Cardiac muscle cell (in vitro differentiated cells and primary cell): ENCODE measurements at regions not wholly inside any gene's neighbourhood (a gene's known extent, or its start where the extent isn't known, plus 50 kb on each side); places are given as distances from the start of the nearest gene placed in this dataset.

Experiments used
- DNase-seq, 2 donors: peaks; one replicate each; pipeline versions ENCODE4 v3.0.0 to v3.0.0-alpha.2; 2010 to 2017; ENCODE audit warnings: low read depth in 1 of 2, low spot score in 1 of 2
- H3K27ac ChIP-seq: fragments of 200-600 bp; sonication (generic); 2 replicates; pipeline ENCODE4 v1.5.1; 2016
- H3K27me3 ChIP-seq: fragments of 200-600 bp; sonication (generic); 2 replicates; pipeline ENCODE4 v1.6.0; 2016; ENCODE audit warnings: control low read depth
- H3K36me3 ChIP-seq: fragments of 200-600 bp; sonication (generic); 2 replicates; pipeline ENCODE4 v1.5.1; 2016; ENCODE audit warnings: control low read depth
- H3K4me1 ChIP-seq: fragments of 200-600 bp; sonication (generic); 2 replicates; pipeline ENCODE4 v1.8.1; 2017; ENCODE audit warnings: low read depth, mild to moderate bottlenecking, mixed run types
- H3K4me3 ChIP-seq: fragments of 200-600 bp; sonication (generic); 2 replicates; pipeline ENCODE4 v1.5.1; 2016; ENCODE audit warnings: mild to moderate bottlenecking
- H3K9me3 ChIP-seq: fragments of 200-600 bp; sonication (generic); 2 replicates; pipeline ENCODE4 v1.5.1; 2017; ENCODE audit warnings: low read depth, mild to moderate bottlenecking, control low read depth
- TF ChIP-seq, protein P1 (sequence below): IDR thresholded peaks from 2 replicates; pipeline ENCODE4 v1.5.1; 2012; ENCODE audit warnings: low read depth, mild to moderate bottlenecking, low read length

DNA sequence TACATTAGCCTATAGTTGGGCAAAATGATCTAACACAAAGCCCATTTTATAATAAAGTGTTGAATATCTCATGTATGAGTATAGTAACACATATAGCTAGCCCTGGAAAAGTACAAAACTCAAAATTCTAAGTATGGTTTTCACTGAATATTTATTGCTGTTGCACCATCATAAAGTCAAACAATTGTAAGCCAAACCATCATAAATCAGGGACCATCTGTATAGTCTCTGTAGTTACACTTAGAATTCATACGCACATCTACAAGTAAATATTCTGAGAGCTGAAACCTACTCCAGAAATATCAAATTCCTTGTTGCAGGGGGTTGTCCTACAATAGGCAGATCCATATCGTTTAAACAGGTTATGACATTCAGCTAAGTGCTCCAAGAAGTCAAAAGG is 817.3 kb downstream of the BCKDHB start:
- H3K27me3 ChIP-seq = no peaks in the 10 kb centered on the region
- no peak for DNase-seq
- no peaks in the 10 kb centered on the region for H3K36me3 ChIP-seq
- TF ChIP-seq, protein P1, sequence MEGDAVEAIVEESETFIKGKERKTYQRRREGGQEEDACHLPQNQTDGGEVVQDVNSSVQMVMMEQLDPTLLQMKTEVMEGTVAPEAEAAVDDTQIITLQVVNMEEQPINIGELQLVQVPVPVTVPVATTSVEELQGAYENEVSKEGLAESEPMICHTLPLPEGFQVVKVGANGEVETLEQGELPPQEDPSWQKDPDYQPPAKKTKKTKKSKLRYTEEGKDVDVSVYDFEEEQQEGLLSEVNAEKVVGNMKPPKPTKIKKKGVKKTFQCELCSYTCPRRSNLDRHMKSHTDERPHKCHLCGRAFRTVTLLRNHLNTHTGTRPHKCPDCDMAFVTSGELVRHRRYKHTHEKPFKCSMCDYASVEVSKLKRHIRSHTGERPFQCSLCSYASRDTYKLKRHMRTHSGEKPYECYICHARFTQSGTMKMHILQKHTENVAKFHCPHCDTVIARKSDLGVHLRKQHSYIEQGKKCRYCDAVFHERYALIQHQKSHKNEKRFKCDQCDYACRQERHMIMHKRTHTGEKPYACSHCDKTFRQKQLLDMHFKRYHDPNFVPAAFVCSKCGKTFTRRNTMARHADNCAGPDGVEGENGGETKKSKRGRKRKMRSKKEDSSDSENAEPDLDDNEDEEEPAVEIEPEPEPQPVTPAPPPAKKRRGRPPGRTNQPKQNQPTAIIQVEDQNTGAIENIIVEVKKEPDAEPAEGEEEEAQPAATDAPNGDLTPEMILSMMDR = no peak
- H3K27ac ChIP-seq = no peak overlapping the region
- no peak overlapping the region for H3K4me3 ChIP-seq
- H3K4me1 ChIP-seq = no peaks in the 10 kb centered on the region
- H3K9me3 ChIP-seq = no peaks in the 10 kb centered on the region

DNA sequence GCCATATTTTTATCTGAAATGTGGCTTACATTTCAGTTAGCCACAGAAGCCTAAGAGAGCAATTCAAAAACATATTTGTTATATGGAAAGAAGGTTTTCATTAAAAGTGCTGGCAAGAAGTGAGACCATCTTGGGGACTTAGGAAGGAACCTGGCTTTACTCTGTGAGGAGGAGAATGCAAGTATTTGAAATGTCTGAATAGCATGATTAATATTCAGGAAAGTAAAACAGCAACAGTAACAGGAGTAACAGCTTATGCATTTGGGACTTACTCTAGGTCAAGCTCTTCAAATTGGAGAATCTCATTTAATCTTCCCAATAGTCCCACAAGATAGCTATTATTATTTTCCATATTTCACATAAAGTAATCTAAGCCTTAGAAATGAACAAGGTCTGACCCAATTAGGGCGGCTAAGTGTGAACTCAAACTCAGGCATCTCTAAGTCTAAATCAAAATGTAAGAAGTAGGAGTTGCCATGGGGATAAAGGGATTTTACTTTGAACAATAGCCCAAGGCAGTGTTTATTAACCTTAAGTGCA is 816.5 kb downstream of the BCKDHB start:
- Histone ChIP-seq H3K36me3 (no peaks in the 10 kb centered on the region), H3K9me3 (no peaks in the 10 kb centered on the region), H3K27ac (no peak overlapping the region), H3K27me3 (no peaks in the 10 kb centered on the region), H3K4me1 (no peaks in the 10 kb centered on the region), H3K4me3 (no peak overlapping the region)
- TF ChIP-seq, protein P1 = no peak
- DNase-seq = no peak

DNA sequence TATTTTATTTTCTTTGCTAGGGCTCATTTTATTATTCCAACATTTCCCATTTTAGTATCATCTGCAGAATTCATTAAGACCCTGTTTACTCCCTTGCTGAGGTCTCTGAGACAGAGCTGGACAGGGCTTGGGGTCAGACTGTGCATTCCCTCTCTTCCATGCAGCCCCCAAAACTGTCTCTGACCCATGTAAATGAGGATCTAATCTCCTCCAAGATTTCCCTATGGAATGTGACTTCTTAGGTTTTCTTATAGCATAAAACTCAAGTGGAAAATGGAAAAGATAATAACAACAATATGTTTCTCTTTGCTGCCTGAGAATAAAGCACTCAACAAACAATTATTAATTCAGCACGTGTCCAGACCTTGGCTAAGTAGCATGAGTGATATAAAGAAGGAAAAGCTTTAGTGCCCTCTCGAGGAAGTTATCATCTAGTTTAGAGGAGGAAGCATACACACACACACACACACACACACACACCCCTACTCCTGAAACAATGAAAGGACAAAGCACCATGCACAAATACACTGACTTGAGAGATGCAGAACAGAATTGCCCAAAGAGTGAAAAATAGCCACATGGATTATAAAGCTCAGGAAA is 815.5 kb downstream of the BCKDHB start:
- Histone ChIP-seq H3K36me3 (no peaks in the 10 kb centered on the region), H3K4me1 (no peaks in the 10 kb centered on the region), H3K27me3 (no peaks in the 10 kb centered on the region), H3K27ac (no peak overlapping the region), H3K4me3 (no peak overlapping the region), H3K9me3 (no peaks in the 10 kb centered on the region)
- TF ChIP-seq, protein P1 = no peak
- peak in 1 of 2 donors; percentile 4 for DNase-seq

DNA sequence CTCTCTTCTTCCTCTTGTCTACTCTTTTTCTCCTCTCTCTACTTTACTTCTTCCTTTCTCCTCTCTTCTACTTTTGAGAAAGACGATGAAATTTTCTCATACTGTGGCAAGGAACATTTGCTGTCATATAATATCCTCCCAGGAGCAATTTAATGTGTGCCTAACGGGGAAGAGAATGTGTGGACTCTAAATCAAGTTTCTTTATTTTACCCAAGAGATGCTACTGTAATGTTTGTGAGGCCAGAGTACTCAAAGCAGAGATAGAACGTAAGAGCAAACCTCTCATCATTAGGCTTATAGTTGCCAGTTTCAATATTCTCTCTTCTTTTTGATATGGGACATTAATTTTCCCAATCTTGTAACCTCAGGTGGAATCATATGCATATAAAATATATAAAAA is 801.4 kb downstream of the BCKDHB start:
- H3K4me3 ChIP-seq = no peak overlapping the region
- H3K9me3 ChIP-seq = no peaks in the 10 kb centered on the region
- H3K4me1 ChIP-seq = no peaks in the 10 kb centered on the region
- no peaks in the 10 kb centered on the region for H3K36me3 ChIP-seq
- DNase-seq = no peak
- no peak overlapping the region for H3K27ac ChIP-seq
- TF ChIP-seq, protein P1 = no peak
- H3K27me3 ChIP-seq = no peaks in the 10 kb centered on the region

DNA sequence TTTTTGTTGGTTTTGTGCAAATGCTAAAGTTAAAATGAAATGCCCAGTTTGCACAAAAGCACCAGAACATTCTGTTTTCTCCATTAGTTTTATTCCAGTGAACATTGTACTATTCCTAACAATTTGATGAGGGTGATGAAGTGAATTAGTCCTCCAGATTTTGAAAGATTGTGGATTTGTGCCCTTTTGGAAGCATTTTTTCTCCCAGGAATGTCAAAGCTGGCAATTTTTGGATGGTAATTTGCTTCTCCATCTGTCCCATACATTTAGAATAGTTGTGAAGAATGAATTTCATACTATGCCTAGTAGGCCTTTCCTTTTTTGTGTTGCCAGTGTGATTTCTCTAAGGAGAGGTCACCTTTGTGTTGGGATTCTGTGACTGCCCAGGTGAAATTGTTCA is 797.2 kb downstream of the BCKDHB start:
- no peak overlapping the region for H3K27ac ChIP-seq
- no peaks in the 10 kb centered on the region for H3K4me1 ChIP-seq
- TF ChIP-seq, protein P1 = no peak
- no peak for DNase-seq
- H3K9me3 ChIP-seq = no peaks in the 10 kb centered on the region
- H3K27me3 ChIP-seq = no peaks in the 10 kb centered on the region
- no peaks in the 10 kb centered on the region for H3K36me3 ChIP-seq
- no peak overlapping the region for H3K4me3 ChIP-seq
